ENCODE measurements at regions not wholly inside any gene's neighbourhood (a gene's known extent, or its start where the extent isn't known, plus 50 kb on each side); places are given as distances from the start of the nearest gene placed in this dataset.

- DNase-seq (ENCODE audit: extremely low spot score, unreplicated experiment): no peak
- no peaks in the 10 kb centered on the region for H3K9me3 Mint-ChIP-seq
- no peaks in the 10 kb centered on the region for H3K36me3 Mint-ChIP-seq
- H3K27me3 Mint-ChIP-seq: no peaks in the 10 kb centered on the region
- no peaks in the 10 kb centered on the region for H3K4me1 Mint-ChIP-seq (ENCODE audit: unreplicated experiment)
- no peak overlapping the region for H3K4me3 Mint-ChIP-seq
- no peak overlapping the region for H3K27ac Mint-ChIP-seq
- no peak for TF ChIP-seq CTCF (conservative IDR thresholded peaks at IDR 0.05)
Measured at GRCh38 chr15:75129788-75130187, 71.9 kb upstream of the C15orf39 start.

GRCh38 chr15:75131269-75131643 is 70.4 kb upstream of the C15orf39 start:
- Mint-ChIP-seq H3K27ac (no peak overlapping the region), H3K4me3 (no peak overlapping the region), H3K9me3 (no peaks in the 10 kb centered on the region), H3K27me3 (no peaks in the 10 kb centered on the region), H3K4me1 (ENCODE audit: unreplicated experiment) (no peaks in the 10 kb centered on the region), H3K36me3 (no peaks in the 10 kb centered on the region)
- no peak for TF ChIP-seq CTCF (conservative IDR thresholded peaks at IDR 0.05)
- DNase-seq (ENCODE audit: extremely low spot score, unreplicated experiment): no peak

- H3K9me3 Mint-ChIP-seq: peaks cover 4% of the 10 kb centered on the region
Measured at GRCh38 chr15:75134748-75135147, 66.9 kb upstream of the C15orf39 start.

GRCh38 chr15:75136118-75136517 is 65.6 kb upstream of the C15orf39 start:
- Mint-ChIP-seq H3K27me3 (no peaks in the 10 kb centered on the region), H3K36me3 (no peaks in the 10 kb centered on the region), H3K4me1 (ENCODE audit: unreplicated experiment) (peaks cover 10% of the 10 kb centered on the region), H3K27ac (no peak overlapping the region), H3K4me3 (no peak overlapping the region), H3K9me3 (peaks cover 4% of the 10 kb centered on the region)
- DNase-seq (ENCODE audit: extremely low spot score, unreplicated experiment): no peak
- no peak for TF ChIP-seq CTCF (conservative IDR thresholded peaks at IDR 0.05)

More at GRCh38 chr15:75134748-75135147, 66.9 kb upstream of the C15orf39 start:
- no peak for DNase-seq (ENCODE audit: extremely low spot score, unreplicated experiment)
- Mint-ChIP-seq H3K27me3 (no peaks in the 10 kb centered on the region), H3K4me1 (ENCODE audit: unreplicated experiment) (peaks cover 10% of the 10 kb centered on the region), H3K27ac (no peak overlapping the region), H3K36me3 (no peaks in the 10 kb centered on the region), H3K4me3 (no peak overlapping the region)
- no peak for TF ChIP-seq CTCF (conservative IDR thresholded peaks at IDR 0.05)

- Mint-ChIP-seq H3K36me3 (no peaks in the 10 kb centered on the region), H3K4me1 (ENCODE audit: unreplicated experiment) (peaks cover 10% of the 10 kb centered on the region), H3K27me3 (no peaks in the 10 kb centered on the region), H3K9me3 (peaks cover 4% of the 10 kb centered on the region), H3K27ac (no peak overlapping the region), H3K4me3 (no peak overlapping the region)
- DNase-seq (ENCODE audit: extremely low spot score, unreplicated experiment): no peak
- TF ChIP-seq CTCF (conservative IDR thresholded peaks at IDR 0.05): no peak
Measured at GRCh38 chr15:75136758-75137157, 64.9 kb upstream of the C15orf39 start.

All from type B pancreatic cell (in vitro differentiated cells).